ENCODE measurements at regions not wholly inside any gene's neighbourhood (a gene's known extent, or its start where the extent isn't known, plus 50 kb on each side); places are given as distances from the start of the nearest gene placed in this dataset.

GRCh38 chr19:28862238-28862637, 350.7 kb downstream of the UQCRFS1 start:
- H3K4me1 ChIP-seq (ENCODE audit: insufficient read depth, low read length), result no peaks in the 10 kb centered on the region
- no peak overlapping the region for H3K4me3 ChIP-seq (ENCODE audit: low read length)
- H3K36me3 ChIP-seq (ENCODE audit: insufficient read depth, low read length), result no peaks in the 10 kb centered on the region
- no peaks in the 10 kb centered on the region for H3K27me3 ChIP-seq (ENCODE audit: insufficient read depth, low read length)
- no peaks in the 10 kb centered on the region for H3K9me3 ChIP-seq (ENCODE audit: low read length)
- no peak overlapping the region for H2AFZ ChIP-seq (ENCODE audit: low read depth, low read length)

GRCh38 chr19:28859811-28860210, 353.1 kb downstream of the UQCRFS1 start:
- Histone ChIP-seq H3K4me3 (ENCODE audit: low read length) (no peak overlapping the region), H3K4me1 (ENCODE audit: insufficient read depth, low read length) (no peaks in the 10 kb centered on the region), H3K27me3 (ENCODE audit: insufficient read depth, low read length) (no peaks in the 10 kb centered on the region), H3K9me3 (ENCODE audit: low read length) (no peaks in the 10 kb centered on the region), H2AFZ (ENCODE audit: low read depth, low read length) (no peak overlapping the region), H3K36me3 (ENCODE audit: insufficient read depth, low read length) (no peaks in the 10 kb centered on the region)

- Histone ChIP-seq H2AFZ (ENCODE audit: low read depth, low read length) (no peak overlapping the region), H3K4me1 (ENCODE audit: insufficient read depth, low read length) (no peaks in the 10 kb centered on the region), H3K9me3 (ENCODE audit: low read length) (no peaks in the 10 kb centered on the region), H3K4me3 (ENCODE audit: low read length) (no peak overlapping the region), H3K36me3 (ENCODE audit: insufficient read depth, low read length) (no peaks in the 10 kb centered on the region), H3K27me3 (ENCODE audit: insufficient read depth, low read length) (no peaks in the 10 kb centered on the region)
Measured at GRCh38 chr19:28858933-28859332, 354.0 kb downstream of the UQCRFS1 start.

GRCh38 chr19:28857967-28858366, 355.0 kb downstream of the UQCRFS1 start:
- Histone ChIP-seq H3K4me1 (ENCODE audit: insufficient read depth, low read length) (no peaks in the 10 kb centered on the region), H3K36me3 (ENCODE audit: insufficient read depth, low read length) (no peaks in the 10 kb centered on the region), H2AFZ (ENCODE audit: low read depth, low read length) (no peak overlapping the region), H3K9me3 (ENCODE audit: low read length) (no peaks in the 10 kb centered on the region), H3K4me3 (ENCODE audit: low read length) (no peak overlapping the region), H3K27me3 (ENCODE audit: insufficient read depth, low read length) (no peaks in the 10 kb centered on the region)

GRCh38 chr19:28855216-28855615, 357.7 kb downstream of the UQCRFS1 start:
- Histone ChIP-seq H2AFZ (ENCODE audit: low read depth, low read length) (no peak overlapping the region), H3K36me3 (ENCODE audit: insufficient read depth, low read length) (no peaks in the 10 kb centered on the region), H3K9me3 (ENCODE audit: low read length) (no peaks in the 10 kb centered on the region), H3K4me1 (ENCODE audit: insufficient read depth, low read length) (no peaks in the 10 kb centered on the region), H3K4me3 (ENCODE audit: low read length) (no peak overlapping the region), H3K27me3 (ENCODE audit: insufficient read depth, low read length) (no peaks in the 10 kb centered on the region)

- Histone ChIP-seq H2AFZ (ENCODE audit: low read depth, low read length) (no peak overlapping the region), H3K4me3 (ENCODE audit: low read length) (no peak overlapping the region), H3K4me1 (ENCODE audit: insufficient read depth, low read length) (no peaks in the 10 kb centered on the region), H3K36me3 (ENCODE audit: insufficient read depth, low read length) (no peaks in the 10 kb centered on the region), H3K27me3 (ENCODE audit: insufficient read depth, low read length) (no peaks in the 10 kb centered on the region), H3K9me3 (ENCODE audit: low read length) (no peaks in the 10 kb centered on the region)
Measured at GRCh38 chr19:28847468-28847867, 365.5 kb downstream of the UQCRFS1 start.

GRCh38 chr19:28846094-28846812, 366.7 kb downstream of the UQCRFS1 start:
- Histone ChIP-seq H3K4me3 (ENCODE audit: low read length) (no peak overlapping the region), H3K36me3 (ENCODE audit: insufficient read depth, low read length) (no peaks in the 10 kb centered on the region), H2AFZ (ENCODE audit: low read depth, low read length) (no peak overlapping the region), H3K4me1 (ENCODE audit: insufficient read depth, low read length) (no peaks in the 10 kb centered on the region), H3K27me3 (ENCODE audit: insufficient read depth, low read length) (no peaks in the 10 kb centered on the region), H3K9me3 (ENCODE audit: low read length) (no peaks in the 10 kb centered on the region)

- Histone ChIP-seq H2AFZ (ENCODE audit: low read depth, low read length) (no peak overlapping the region), H3K4me3 (ENCODE audit: low read length) (no peak overlapping the region), H3K36me3 (ENCODE audit: insufficient read depth, low read length) (no peaks in the 10 kb centered on the region), H3K27me3 (ENCODE audit: insufficient read depth, low read length) (no peaks in the 10 kb centered on the region), H3K9me3 (ENCODE audit: low read length) (no peaks in the 10 kb centered on the region), H3K4me1 (ENCODE audit: insufficient read depth, low read length) (no peaks in the 10 kb centered on the region)
Measured at GRCh38 chr19:28843761-28844492, 369.0 kb downstream of the UQCRFS1 start.

- Histone ChIP-seq H3K9me3 (ENCODE audit: low read length) (no peaks in the 10 kb centered on the region), H2AFZ (ENCODE audit: low read depth, low read length) (no peak overlapping the region), H3K4me1 (ENCODE audit: insufficient read depth, low read length) (no peaks in the 10 kb centered on the region), H3K4me3 (ENCODE audit: low read length) (no peak overlapping the region), H3K27me3 (ENCODE audit: insufficient read depth, low read length) (no peaks in the 10 kb centered on the region), H3K36me3 (ENCODE audit: insufficient read depth, low read length) (no peaks in the 10 kb centered on the region)
Measured at GRCh38 chr19:28841531-28841930, 371.4 kb downstream of the UQCRFS1 start.

GRCh38 chr19:28840891-28841290, 372.1 kb downstream of the UQCRFS1 start:
- no peaks in the 10 kb centered on the region for H3K9me3 ChIP-seq (ENCODE audit: low read length)
- H2AFZ ChIP-seq (ENCODE audit: low read depth, low read length), result no peak overlapping the region

GRCh38 chr19:28839455-28839854, 373.5 kb downstream of the UQCRFS1 start:
- H3K9me3 ChIP-seq (ENCODE audit: low read length), result no peaks in the 10 kb centered on the region
- H2AFZ ChIP-seq (ENCODE audit: low read depth, low read length), result no peak overlapping the region
- H3K4me1 ChIP-seq (ENCODE audit: insufficient read depth, low read length), result no peaks in the 10 kb centered on the region
- H3K27me3 ChIP-seq (ENCODE audit: insufficient read depth, low read length), result no peaks in the 10 kb centered on the region
- no peaks in the 10 kb centered on the region for H3K36me3 ChIP-seq (ENCODE audit: insufficient read depth, low read length)
- H3K4me3 ChIP-seq (ENCODE audit: low read length), result no peak overlapping the region

More at GRCh38 chr19:28840891-28841290, 372.1 kb downstream of the UQCRFS1 start:
- Histone ChIP-seq H3K36me3 (ENCODE audit: insufficient read depth, low read length) (no peaks in the 10 kb centered on the region), H3K4me1 (ENCODE audit: insufficient read depth, low read length) (no peaks in the 10 kb centered on the region), H3K4me3 (ENCODE audit: low read length) (no peak overlapping the region), H3K27me3 (ENCODE audit: insufficient read depth, low read length) (no peaks in the 10 kb centered on the region)

- H3K9me3 ChIP-seq (ENCODE audit: low read length), result no peaks in the 10 kb centered on the region
- no peaks in the 10 kb centered on the region for H3K36me3 ChIP-seq (ENCODE audit: insufficient read depth, low read length)
- no peak overlapping the region for H3K4me3 ChIP-seq (ENCODE audit: low read length)
- no peak overlapping the region for H2AFZ ChIP-seq (ENCODE audit: low read depth, low read length)
- no peaks in the 10 kb centered on the region for H3K4me1 ChIP-seq (ENCODE audit: insufficient read depth, low read length)
- H3K27me3 ChIP-seq (ENCODE audit: insufficient read depth, low read length), result no peaks in the 10 kb centered on the region
Measured at GRCh38 chr19:28838909-28839308, 374.0 kb downstream of the UQCRFS1 start.

- no peaks in the 10 kb centered on the region for H3K4me1 ChIP-seq (ENCODE audit: insufficient read depth, low read length)
- H2AFZ ChIP-seq (ENCODE audit: low read depth, low read length), result no peak overlapping the region
- no peak overlapping the region for H3K4me3 ChIP-seq (ENCODE audit: low read length)
- no peaks in the 10 kb centered on the region for H3K36me3 ChIP-seq (ENCODE audit: insufficient read depth, low read length)
- no peaks in the 10 kb centered on the region for H3K27me3 ChIP-seq (ENCODE audit: insufficient read depth, low read length)
- no peaks in the 10 kb centered on the region for H3K9me3 ChIP-seq (ENCODE audit: low read length)
Measured at GRCh38 chr19:28836421-28836820, 376.5 kb downstream of the UQCRFS1 start.

Measured in neuron (in vitro differentiated cells).